GM21526 (cell line): ENCODE measurements at regions not wholly inside any gene's neighbourhood (a gene's known extent, or its start where the extent isn't known, plus 50 kb on each side); places are given as distances from the start of the nearest gene placed in this dataset.
"Not testable (repeated sequence)": the region's sequence is repeated elsewhere in the genome, so short reads cannot be mapped to it uniquely, and the experiment has no call there.

Experiments used
- ATAC-seq: cut with Tn5 transposase; IDR thresholded peaks from one replicate; pipeline ENCODE4 v1.9.1; 2021; ENCODE audit warnings: moderate library complexity; ENCODE audit not compliant: unreplicated experiment, low FRiP score

GRCh38 chr13:109983447-109983846 is 197.1 kb upstream of the IRS2 start:
- no peak for ATAC-seq

- ATAC-seq, result no peak
Measured at GRCh38 chr13:109981000-109981399, 194.6 kb upstream of the IRS2 start.

- ATAC-seq, result not testable (repeated sequence)
Measured at GRCh38 chr13:109979676-109980075, 193.3 kb upstream of the IRS2 start.

GRCh38 chr13:109979228-109979627 is 192.8 kb upstream of the IRS2 start:
- ATAC-seq, result no peak

GRCh38 chr13:109977212-109977968 is 191.0 kb upstream of the IRS2 start:
- no peak for ATAC-seq

- ATAC-seq, result no peak
Measured at GRCh38 chr13:109976206-109976997, 190.0 kb upstream of the IRS2 start.

GRCh38 chr13:109974354-109974753 is 188.0 kb upstream of the IRS2 start:
- no peak for ATAC-seq

GRCh38 chr13:109973279-109973678 is 186.9 kb upstream of the IRS2 start:
- ATAC-seq, result no peak

- no peak for ATAC-seq
Measured at GRCh38 chr13:109971456-109972090, 185.2 kb upstream of the IRS2 start.

GRCh38 chr13:109971006-109971405 is 184.6 kb upstream of the IRS2 start:
- no peak for ATAC-seq

- ATAC-seq, result no peak
Measured at GRCh38 chr13:109968876-109969577, 182.6 kb upstream of the IRS2 start.

- ATAC-seq, result no peak
Measured at GRCh38 chr13:109963960-109964563, 177.7 kb upstream of the IRS2 start.

GRCh38 chr13:109963384-109963783 is 177.0 kb upstream of the IRS2 start:
- no peak for ATAC-seq

- no peak for ATAC-seq
Measured at GRCh38 chr13:109959903-109960302, 173.5 kb upstream of the IRS2 start.

GRCh38 chr13:109957875-109958274 is 171.5 kb upstream of the IRS2 start:
- ATAC-seq, result no peak

GRCh38 chr13:109955598-109955997 is 169.2 kb upstream of the IRS2 start:
- ATAC-seq, result no peak

GRCh38 chr13:109954441-109954840 is 168.1 kb upstream of the IRS2 start:
- ATAC-seq, result no peak

- ATAC-seq, result no peak
Measured at GRCh38 chr13:109951491-109951890, 165.1 kb upstream of the IRS2 start.

GRCh38 chr13:109949397-109949796 is 163.0 kb upstream of the IRS2 start:
- no peak for ATAC-seq

- no peak for ATAC-seq
Measured at GRCh38 chr13:109947006-109947405, 160.6 kb upstream of the IRS2 start.
